GM19438 (cell line): ENCODE measurements at regions not wholly inside any gene's neighbourhood (a gene's known extent, or its start where the extent isn't known, plus 50 kb on each side); places are given as distances from the start of the nearest gene placed in this dataset.
"Not testable (repeated sequence)": the region's sequence is repeated elsewhere in the genome, so short reads cannot be mapped to it uniquely, and the experiment has no call there.

Experiments used
- ATAC-seq: cut with Tn5 transposase; IDR thresholded peaks from one replicate; pipeline ENCODE4 v1.9.1; 2021; ENCODE audit warnings: low read depth; ENCODE audit not compliant: unreplicated experiment

- no peak for ATAC-seq
These were observed 385.3 kb upstream of the RIOK2 start for GRCh38 chr5:97568382-97568781.

- ATAC-seq = no peak
These were observed 387.2 kb upstream of the RIOK2 start for GRCh38 chr5:97570242-97570641.

- ATAC-seq = no peak
These were observed 392.3 kb upstream of the RIOK2 start for GRCh38 chr5:97575322-97575721.

- ATAC-seq = no peak
These were observed 393.9 kb upstream of the RIOK2 start for GRCh38 chr5:97576956-97577355.

GRCh38 chr5:97579977-97580376 lies 396.9 kb upstream of the RIOK2 start:
- ATAC-seq = not testable (repeated sequence)

GRCh38 chr5:97580746-97581145 lies 397.7 kb upstream of the RIOK2 start:
- ATAC-seq = no peak

GRCh38 chr5:97591781-97592180 lies 408.7 kb upstream of the RIOK2 start:
- ATAC-seq = no peak

- ATAC-seq = no peak
These were observed 417.4 kb upstream of the RIOK2 start for GRCh38 chr5:97600486-97600885.

- ATAC-seq = no peak
These were observed 418.6 kb upstream of the RIOK2 start for GRCh38 chr5:97601651-97602050.

- ATAC-seq = no peak
These were observed 423.5 kb upstream of the RIOK2 start for GRCh38 chr5:97606531-97606930.

- no peak for ATAC-seq
These were observed 425.5 kb upstream of the RIOK2 start for GRCh38 chr5:97608501-97608900.

- no peak for ATAC-seq
These were observed 435.7 kb upstream of the RIOK2 start for GRCh38 chr5:97618721-97619120.

- ATAC-seq = no peak
These were observed 440.4 kb upstream of the RIOK2 start for GRCh38 chr5:97623441-97623840.

- ATAC-seq = no peak
These were observed 441.8 kb upstream of the RIOK2 start for GRCh38 chr5:97624886-97625285.

GRCh38 chr5:97627272-97627671 lies 444.2 kb upstream of the RIOK2 start:
- ATAC-seq = no peak

- ATAC-seq = no peak
These were observed 445.0 kb upstream of the RIOK2 start for GRCh38 chr5:97628031-97628430.

- ATAC-seq = no peak
These were observed 445.8 kb upstream of the RIOK2 start for GRCh38 chr5:97628807-97629206.

GRCh38 chr5:97629276-97629675 lies 446.2 kb upstream of the RIOK2 start:
- ATAC-seq = no peak

GRCh38 chr5:97635553-97635952 lies 452.5 kb upstream of the RIOK2 start:
- ATAC-seq = no peak

- no peak for ATAC-seq
These were observed 453.7 kb upstream of the RIOK2 start for GRCh38 chr5:97636766-97637165.

- no peak for ATAC-seq
These were observed 458.0 kb upstream of the RIOK2 start for GRCh38 chr5:97641081-97641480.

GRCh38 chr5:97644206-97644605 lies 461.2 kb upstream of the RIOK2 start:
- no peak for ATAC-seq

- no peak for ATAC-seq
These were observed 461.8 kb upstream of the RIOK2 start for GRCh38 chr5:97644896-97645295.
